AG09319 (cell line): ENCODE measurements at regions not wholly inside any gene's neighbourhood (a gene's known extent, or its start where the extent isn't known, plus 50 kb on each side); places are given as distances from the start of the nearest gene placed in this dataset.

Source experiments
- DNase-seq: peaks from one replicate; pipeline ENCODE4 v3.0.0-alpha.2; 2010; ENCODE audit warnings: low read depth; ENCODE audit errors: extremely low read depth
- CTCF ChIP-seq: IDR thresholded peaks from 2 replicates; pipeline ENCODE4 v1.5.1; 2011; ENCODE audit warnings: low read depth, mild to moderate bottlenecking, inconsistent platforms, low read length, moderate library complexity

- no peak for TF ChIP-seq CTCF
- no peak for DNase-seq
Measured at GRCh38 chr6:37106982-37107491, 62.9 kb upstream of the PIM1 start.

- no peak for DNase-seq
- TF ChIP-seq CTCF: no peak
Measured at GRCh38 chr6:37109714-37110499, 60.0 kb upstream of the PIM1 start.

GRCh38 chr6:37110500-37111461 lies 59.2 kb upstream of the PIM1 start:
- no peak for TF ChIP-seq CTCF
- DNase-seq: no peak

- no peak for TF ChIP-seq CTCF
- no peak for DNase-seq
Measured at GRCh38 chr6:37113976-37114375, 56.0 kb upstream of the PIM1 start.

GRCh38 chr6:37114612-37115011 lies 55.3 kb upstream of the PIM1 start:
- no peak for TF ChIP-seq CTCF
- DNase-seq: no peak

- no peak for DNase-seq
- no peak for TF ChIP-seq CTCF
Measured at GRCh38 chr6:37115236-37115895, 54.6 kb upstream of the PIM1 start.
